HepG2 (cell line): ENCODE measurements at regions not wholly inside any gene's neighbourhood (a gene's known extent, or its start where the extent isn't known, plus 50 kb on each side); places are given as distances from the start of the nearest gene placed in this dataset.

Experiments
- ATAC-seq: fragments of 200-7000 bp; cut with Tn5 transposase; 3 replicates; pipeline ENCODE4 v1.9.1; 2020; ENCODE audit warnings: mild to moderate bottlenecking, moderate library complexity
- BruUV-seq: library from RNA; stranded (reverse); fragments of 400-500 nt; replicated peaks from 2 replicates; lab custom pipeline; 2021; lab: Mats Ljungman, UMichigan
- CTCF ChIA-PET: fragments of 300-600 bp; formaldehyde crosslinking; extraction: SDS; loops from one replicate; lab custom pipeline; 2021; ENCODE audit warnings: low total read pairs, inconsistent platforms, low intra/inter-chr PET ratio; lab: Yijun Ruan, JAX
- POLR2A ChIA-PET: fragments of 350-600 bp; sonication (Branson Sonifier 250); formaldehyde crosslinking; loops from one replicate; lab custom pipeline; 2020; ENCODE audit warnings: antibody characterized with exemption, inconsistent platforms; lab: Yijun Ruan, JAX
- DNase-seq: peaks from one replicate; pipeline ENCODE4 v3.0.0-alpha.2; 2015; ENCODE audit warnings: low spot score
- FAIRE-seq: peaks from 3 replicates; lab custom pipeline; 2011; peaks lifted over from hg19 to GRCh38; lab: Jason Lieb, UNC
- H2AFZ ChIP-seq: one replicate; pipeline ENCODE4 v1.6.1; 2011; ENCODE audit warnings: low read length, inconsistent platforms
- H3K27ac ChIP-seq: fragments of 300-600 bp; 3 replicates; pipeline ENCODE4 v1.8.0; 2011; ENCODE audit warnings: mixed run types, mild to moderate bottlenecking, mixed read lengths, low read length, inconsistent platforms; ENCODE audit not compliant: insufficient read depth; ENCODE audit errors: extremely low read length
- H3K27me3 ChIP-seq, 2 experiments: fragments of 200-600 bp in 1 of 2; 2 replicates in 1 of 2; 3 replicates in 1 of 2; pipeline versions ENCODE4 v1.6.0 to v1.8.0; 2011; ENCODE audit warnings: low read length in 2 of 2, mild to moderate bottlenecking in 2 of 2, moderate library complexity in 2 of 2, inconsistent platforms in 1 of 2; ENCODE audit not compliant: insufficient read depth in 2 of 2, control insufficient read depth in 1 of 2
- H3K36me3 ChIP-seq, 2 experiments: fragments of 200-600 bp in 1 of 2; replicated peaks in 1 of 2; 2 replicates in 1 of 2; 3 replicates in 1 of 2; pipeline versions ENCODE4 v1.5.1 to v1.8.0; 2011; ENCODE audit warnings: low read length in 2 of 2, inconsistent platforms in 1 of 2; ENCODE audit not compliant: insufficient read depth in 2 of 2, control insufficient read depth in 1 of 2
- H3K4me1 ChIP-seq: 2 replicates; pipeline ENCODE4 v1.5.1; 2012; ENCODE audit warnings: low read length, inconsistent platforms; ENCODE audit not compliant: insufficient read depth
- H3K4me2 ChIP-seq: 2 replicates; pipeline ENCODE4 v1.6.0; 2011; ENCODE audit warnings: low read depth, low read length, inconsistent platforms
- H3K4me3 ChIP-seq, 3 experiments: fragments of 200-600 bp in 1 of 3; sonication (generic), shearing (Covaris generic) in 1 of 3; replicated peaks in 1 of 3; 2 replicates each; pipeline ENCODE4 v1.5.1; 2011 to 2016; ENCODE audit warnings: low read length in 3 of 3, inconsistent platforms in 2 of 3, low read depth in 2 of 3, mild to moderate bottlenecking in 2 of 3, control low read depth in 1 of 3, mixed read lengths in 1 of 3; ENCODE audit not compliant: insufficient read depth in 1 of 3
- H3K79me2 ChIP-seq: one replicate; pipeline ENCODE4 v1.6.1; 2011; ENCODE audit warnings: low read length, inconsistent platforms; ENCODE audit not compliant: insufficient read depth
- H3K9ac ChIP-seq: 2 replicates; pipeline ENCODE4 v1.6.0; 2011; ENCODE audit warnings: mild to moderate bottlenecking, low read depth, low read length, inconsistent platforms; ENCODE audit not compliant: insufficient read depth
- H3K9me3 ChIP-seq: 2 replicates; pipeline ENCODE4 v1.5.1; 2012; ENCODE audit warnings: mild to moderate bottlenecking, low read length
- H4K20me1 ChIP-seq: 2 replicates; pipeline ENCODE4 v1.6.0; 2011; ENCODE audit warnings: inconsistent platforms, mild to moderate bottlenecking, low read length, moderate library complexity; ENCODE audit not compliant: insufficient read depth
- RAD21 ChIP-seq: fragments of 450-650 bp; formaldehyde crosslinking; IDR thresholded peaks from 2 replicates; pipeline ENCODE4 v1.5.0; 2020; ENCODE audit warnings: mild to moderate bottlenecking
- ZBTB7A ChIP-seq: sonication (generic); formaldehyde crosslinking; IDR thresholded peaks from 2 replicates; pipeline ENCODE4 v1.8.0; 2022; ENCODE audit warnings: mild to moderate bottlenecking, missing genetic modification reagents
- ZEB1 ChIP-seq: IDR thresholded peaks from 2 replicates; pipeline ENCODE4 v1.6.1; 2012; ENCODE audit warnings: mild to moderate bottlenecking, low read depth, inconsistent platforms; ENCODE audit not compliant: insufficient replicate concordance
- ZMYM3 ChIP-seq: sonication (generic); formaldehyde crosslinking; IDR thresholded peaks from 2 replicates; pipeline ENCODE4 v1.5.1; 2020; ENCODE audit warnings: mild to moderate bottlenecking, missing genetic modification reagents
- ZNF225 ChIP-seq: sonication (generic); formaldehyde crosslinking; IDR thresholded peaks from 2 replicates; pipeline ENCODE4 v1.4.0; 2020; ENCODE audit warnings: mild to moderate bottlenecking, missing genetic modification reagents
- WGBS: methylation state at CpG from one replicate; pipeline ENCODE4 v1.1.6; 2017; ENCODE audit warnings: low lambda C conversion rate; 5-methylcytosine and 5-hydroxymethylcytosine counted together
- in situ Hi-C: cut with HindIII; loops from 2 replicates; pipeline ENCODE4 v1.10.0; 2017; ENCODE audit warnings: low pct_unique_long_range_greater_than_20kb; ENCODE audit not compliant: extremely low pct_ligation_motif_present
- intact Hi-C: fragments of 100-400 bp; cut with micrococcal nuclease; formaldehyde crosslinking; loops from one replicate; pipeline ENCODE4 v1.10.0; 2022; ENCODE audit not compliant: unreplicated experiment
- TF ChIP-seq, protein P1 (sequence below): sonication (generic); formaldehyde crosslinking; IDR thresholded peaks from 2 replicates; pipeline ENCODE4 v1.4.0; 2020; ENCODE audit warnings: mild to moderate bottlenecking, missing genetic modification reagents
- TF ChIP-seq, protein P2 (sequence below): IDR thresholded peaks from 2 replicates; pipeline ENCODE4 v1.6.1; 2016; ENCODE audit warnings: low read depth, control low read depth
- TF ChIP-seq, protein P3 (sequence below): IDR thresholded peaks from 2 replicates; pipeline ENCODE4 v1.6.1; 2016; ENCODE audit warnings: missing compliant biosample characterization, missing genetic modification reagents, borderline replicate concordance

DNA sequence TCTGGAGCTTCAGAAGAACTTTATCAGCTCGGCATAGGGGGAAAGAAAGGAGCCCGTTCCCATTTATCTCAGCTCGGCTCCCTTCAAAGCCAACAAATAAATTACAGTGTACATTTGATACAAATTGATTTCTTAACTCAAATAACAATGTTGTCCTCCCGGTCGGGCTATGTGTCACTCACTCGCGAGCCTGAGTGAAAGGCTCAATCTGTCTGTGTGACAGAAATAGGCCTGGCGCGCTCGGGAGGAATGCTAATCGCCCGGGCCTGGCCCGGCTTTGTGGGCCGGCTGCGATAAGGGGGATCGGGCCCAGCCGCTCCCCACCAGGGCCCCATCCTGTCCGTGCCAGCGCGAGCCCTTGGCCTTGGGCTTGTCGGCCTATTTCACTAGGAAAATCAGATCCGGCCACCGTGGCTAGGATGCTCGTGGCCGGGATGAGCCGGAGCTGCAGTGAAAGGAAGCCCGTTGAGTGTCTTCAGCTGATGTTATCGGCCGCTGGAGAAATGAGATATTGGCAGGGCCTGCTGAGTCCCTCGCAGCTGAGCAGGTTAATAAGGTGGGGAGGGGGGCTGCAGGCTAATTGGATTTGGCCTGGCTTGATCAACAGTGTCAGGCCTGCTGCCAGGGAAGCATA, 258.7 kb downstream of the IRX1 start:
- intact Hi-C loops (no loop called here), in situ Hi-C loops (no loop called here)
- ATAC-seq = no peak
- BruUV-seq = no TSS peak
- H3K27me3 ChIP-seq = no peaks in the 10 kb centered on the region; a peak in 1 of 5 replicates
- no peak overlapping the region for H3K27ac ChIP-seq
- H2AFZ ChIP-seq = no peak overlapping the region
- no peak overlapping the region for H3K4me2 ChIP-seq
- ChIA-PET CTCF (no interaction called here), POLR2A (no interaction called here)
- H3K9ac ChIP-seq = no peak overlapping the region
- FAIRE-seq = no peak
- H3K79me2 ChIP-seq = no peaks in the 10 kb centered on the region
- 22% methylated on average over 11 of the region's 30 CpGs for WGBS
- no peak overlapping the region for H3K4me3 ChIP-seq
- H4K20me1 ChIP-seq = no peaks in the 10 kb centered on the region
- no peaks in the 10 kb centered on the region for H3K36me3 ChIP-seq
- TF ChIP-seq ZNF225 = no peak
- TF ChIP-seq, protein P1, sequence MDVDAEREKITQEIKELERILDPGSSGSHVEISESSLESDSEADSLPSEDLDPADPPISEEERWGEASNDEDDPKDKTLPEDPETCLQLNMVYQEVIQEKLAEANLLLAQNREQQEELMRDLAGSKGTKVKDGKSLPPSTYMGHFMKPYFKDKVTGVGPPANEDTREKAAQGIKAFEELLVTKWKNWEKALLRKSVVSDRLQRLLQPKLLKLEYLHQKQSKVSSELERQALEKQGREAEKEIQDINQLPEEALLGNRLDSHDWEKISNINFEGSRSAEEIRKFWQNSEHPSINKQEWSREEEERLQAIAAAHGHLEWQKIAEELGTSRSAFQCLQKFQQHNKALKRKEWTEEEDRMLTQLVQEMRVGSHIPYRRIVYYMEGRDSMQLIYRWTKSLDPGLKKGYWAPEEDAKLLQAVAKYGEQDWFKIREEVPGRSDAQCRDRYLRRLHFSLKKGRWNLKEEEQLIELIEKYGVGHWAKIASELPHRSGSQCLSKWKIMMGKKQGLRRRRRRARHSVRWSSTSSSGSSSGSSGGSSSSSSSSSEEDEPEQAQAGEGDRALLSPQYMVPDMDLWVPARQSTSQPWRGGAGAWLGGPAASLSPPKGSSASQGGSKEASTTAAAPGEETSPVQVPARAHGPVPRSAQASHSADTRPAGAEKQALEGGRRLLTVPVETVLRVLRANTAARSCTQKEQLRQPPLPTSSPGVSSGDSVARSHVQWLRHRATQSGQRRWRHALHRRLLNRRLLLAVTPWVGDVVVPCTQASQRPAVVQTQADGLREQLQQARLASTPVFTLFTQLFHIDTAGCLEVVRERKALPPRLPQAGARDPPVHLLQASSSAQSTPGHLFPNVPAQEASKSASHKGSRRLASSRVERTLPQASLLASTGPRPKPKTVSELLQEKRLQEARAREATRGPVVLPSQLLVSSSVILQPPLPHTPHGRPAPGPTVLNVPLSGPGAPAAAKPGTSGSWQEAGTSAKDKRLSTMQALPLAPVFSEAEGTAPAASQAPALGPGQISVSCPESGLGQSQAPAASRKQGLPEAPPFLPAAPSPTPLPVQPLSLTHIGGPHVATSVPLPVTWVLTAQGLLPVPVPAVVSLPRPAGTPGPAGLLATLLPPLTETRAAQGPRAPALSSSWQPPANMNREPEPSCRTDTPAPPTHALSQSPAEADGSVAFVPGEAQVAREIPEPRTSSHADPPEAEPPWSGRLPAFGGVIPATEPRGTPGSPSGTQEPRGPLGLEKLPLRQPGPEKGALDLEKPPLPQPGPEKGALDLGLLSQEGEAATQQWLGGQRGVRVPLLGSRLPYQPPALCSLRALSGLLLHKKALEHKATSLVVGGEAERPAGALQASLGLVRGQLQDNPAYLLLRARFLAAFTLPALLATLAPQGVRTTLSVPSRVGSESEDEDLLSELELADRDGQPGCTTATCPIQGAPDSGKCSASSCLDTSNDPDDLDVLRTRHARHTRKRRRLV (CRISPR knock-in tag) = no peak
- no peak for TF ChIP-seq ZMYM3
- TF ChIP-seq, protein P2, sequence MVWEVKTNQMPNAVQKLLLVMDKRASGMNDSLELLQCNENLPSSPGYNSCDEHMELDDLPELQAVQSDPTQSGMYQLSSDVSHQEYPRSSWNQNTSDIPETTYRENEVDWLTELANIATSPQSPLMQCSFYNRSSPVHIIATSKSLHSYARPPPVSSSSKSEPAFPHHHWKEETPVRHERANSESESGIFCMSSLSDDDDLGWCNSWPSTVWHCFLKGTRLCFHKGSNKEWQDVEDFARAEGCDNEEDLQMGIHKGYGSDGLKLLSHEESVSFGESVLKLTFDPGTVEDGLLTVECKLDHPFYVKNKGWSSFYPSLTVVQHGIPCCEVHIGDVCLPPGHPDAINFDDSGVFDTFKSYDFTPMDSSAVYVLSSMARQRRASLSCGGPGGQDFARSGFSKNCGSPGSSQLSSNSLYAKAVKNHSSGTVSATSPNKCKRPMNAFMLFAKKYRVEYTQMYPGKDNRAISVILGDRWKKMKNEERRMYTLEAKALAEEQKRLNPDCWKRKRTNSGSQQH (CRISPR knock-in tag) = no peak
- TF ChIP-seq, protein P3, sequence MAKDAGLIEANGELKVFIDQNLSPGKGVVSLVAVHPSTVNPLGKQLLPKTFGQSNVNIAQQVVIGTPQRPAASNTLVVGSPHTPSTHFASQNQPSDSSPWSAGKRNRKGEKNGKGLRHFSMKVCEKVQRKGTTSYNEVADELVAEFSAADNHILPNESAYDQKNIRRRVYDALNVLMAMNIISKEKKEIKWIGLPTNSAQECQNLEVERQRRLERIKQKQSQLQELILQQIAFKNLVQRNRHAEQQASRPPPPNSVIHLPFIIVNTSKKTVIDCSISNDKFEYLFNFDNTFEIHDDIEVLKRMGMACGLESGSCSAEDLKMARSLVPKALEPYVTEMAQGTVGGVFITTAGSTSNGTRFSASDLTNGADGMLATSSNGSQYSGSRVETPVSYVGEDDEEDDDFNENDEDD (CRISPR knock-in tag) = no peak
- TF ChIP-seq RAD21 (CRISPR knock-in tag) = no peak
- TF ChIP-seq ZBTB7A = no peak
- no peak for TF ChIP-seq ZEB1
- TF ChIP-seq, all 625 proteins: peak for 0
- Histone ChIP-seq H3K9me3 (no peaks in the 10 kb centered on the region; the same call in 1 of the 2 replicates), H3K4me1 (no peaks in the 10 kb centered on the region)
- DNase-seq = no peak
